Fibroblast of lung (primary cell): ENCODE measurements at regions not wholly inside any gene's neighbourhood (a gene's known extent, or its start where the extent isn't known, plus 50 kb on each side); places are given as distances from the start of the nearest gene placed in this dataset.

Experiments
- EZH2 ChIP-seq: IDR thresholded peaks from 2 replicates; pipeline ENCODE4 v1.5.1; 2012; ENCODE audit warnings: low read length, control low read depth, mild to moderate bottlenecking; ENCODE audit errors: missing control alignments
- TF ChIP-seq, protein P1 (sequence below), 2 donors: IDR thresholded peaks in 1 of 2; conservative IDR thresholded peaks in 1 of 2; 1 replicate in 1 of 2; 2 replicates in 1 of 2; pipeline ENCODE4 v1.5.1; 2011 to 2012; ENCODE audit warnings: low read length in 2 of 2, control low read depth in 1 of 2, inconsistent platforms in 1 of 2, low read depth in 1 of 2, mild to moderate bottlenecking in 1 of 2

DNA sequence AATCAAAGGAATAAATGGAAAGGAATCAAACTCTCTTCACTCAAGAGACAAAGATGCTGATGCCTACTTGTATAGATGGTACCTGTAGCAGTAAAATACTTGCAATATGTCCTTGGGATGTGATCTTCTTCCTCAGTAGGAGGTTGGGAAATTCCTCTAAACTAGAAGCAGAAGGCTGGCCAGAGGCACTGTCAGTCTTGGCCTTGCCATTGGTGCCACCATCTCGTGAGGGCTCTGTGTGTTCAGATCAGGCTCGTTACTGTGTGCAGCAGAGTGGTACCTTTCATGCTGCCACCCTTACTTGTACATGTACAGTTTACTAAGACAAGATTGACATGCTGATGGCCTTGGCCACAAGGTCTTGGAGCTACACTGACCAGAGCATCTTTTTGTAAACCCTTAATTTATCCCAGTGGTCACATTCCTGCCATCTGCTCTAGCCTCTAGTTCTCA is 169.0 kb downstream of the MYCN start:
- TF ChIP-seq EZH2, result no peak
- TF ChIP-seq, protein P1, sequence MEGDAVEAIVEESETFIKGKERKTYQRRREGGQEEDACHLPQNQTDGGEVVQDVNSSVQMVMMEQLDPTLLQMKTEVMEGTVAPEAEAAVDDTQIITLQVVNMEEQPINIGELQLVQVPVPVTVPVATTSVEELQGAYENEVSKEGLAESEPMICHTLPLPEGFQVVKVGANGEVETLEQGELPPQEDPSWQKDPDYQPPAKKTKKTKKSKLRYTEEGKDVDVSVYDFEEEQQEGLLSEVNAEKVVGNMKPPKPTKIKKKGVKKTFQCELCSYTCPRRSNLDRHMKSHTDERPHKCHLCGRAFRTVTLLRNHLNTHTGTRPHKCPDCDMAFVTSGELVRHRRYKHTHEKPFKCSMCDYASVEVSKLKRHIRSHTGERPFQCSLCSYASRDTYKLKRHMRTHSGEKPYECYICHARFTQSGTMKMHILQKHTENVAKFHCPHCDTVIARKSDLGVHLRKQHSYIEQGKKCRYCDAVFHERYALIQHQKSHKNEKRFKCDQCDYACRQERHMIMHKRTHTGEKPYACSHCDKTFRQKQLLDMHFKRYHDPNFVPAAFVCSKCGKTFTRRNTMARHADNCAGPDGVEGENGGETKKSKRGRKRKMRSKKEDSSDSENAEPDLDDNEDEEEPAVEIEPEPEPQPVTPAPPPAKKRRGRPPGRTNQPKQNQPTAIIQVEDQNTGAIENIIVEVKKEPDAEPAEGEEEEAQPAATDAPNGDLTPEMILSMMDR (conservative IDR thresholded peaks at IDR 0.05 in 1 of 2, IDR thresholded peaks at IDR 0.05 in 1 of 2; ENCODE audit: low read depth in 1 of 2, low read length in 2 of 2), result no peak
